Gastrocnemius medialis (tissue), 4 donors: ENCODE measurements at regions not wholly inside any gene's neighbourhood (a gene's known extent, or its start where the extent isn't known, plus 50 kb on each side); places are given as distances from the start of the nearest gene placed in this dataset.
A peak's percentile ranks its signal among the peaks of the same experiment; 100 is the strongest.

Source experiments
- ATAC-seq, 2 donors: fragments of 150-250 bp; one replicate each; pipeline ENCODE4 v1.9.1; 2016
- DNase-seq, 2 donors: peaks; one replicate each; pipeline ENCODE4 v3.0.0-alpha.2; 2019
- H3K27ac ChIP-seq, 4 donors: fragments of 200-600 bp; sonication (generic); 1 replicate in 1 of 4; 2 replicates in 3 of 4; pipeline ENCODE4 v1.5.1; 2016 to 2018; ENCODE audit warnings: mild to moderate bottlenecking in 2 of 4, moderate library complexity in 1 of 4
- H3K27me3 ChIP-seq, 3 donors: fragments of 200-600 bp; sonication (generic) in 2 of 3; 1 replicate in 1 of 3; 2 replicates in 2 of 3; pipeline versions ENCODE4 v1.5.1 to v1.6.0; 2016 to 2019; ENCODE audit warnings: mild to moderate bottlenecking in 1 of 3, moderate library complexity in 1 of 3
- H3K36me3 ChIP-seq, 2 donors: fragments of 200-600 bp; sonication (generic) in 1 of 2; one replicate each; pipeline ENCODE4 v1.5.1; 2017 to 2018
- H3K4me1 ChIP-seq, 2 donors: fragments of 200-600 bp; sonication (generic) in 1 of 2; one replicate each; pipeline ENCODE4 v1.5.1; 2016 to 2017; ENCODE audit warnings: mild to moderate bottlenecking in 2 of 2
- H3K4me3 ChIP-seq, 4 donors: fragments of 200-600 bp; sonication (generic) in 3 of 4; 1 replicate in 1 of 4; 2 replicates in 3 of 4; pipeline ENCODE4 v1.5.1; 2016 to 2019; ENCODE audit warnings: mild to moderate bottlenecking in 2 of 4
- H3K9me3 ChIP-seq, 3 donors: fragments of 200-600 bp; sonication (generic) in 2 of 3; 1 replicate in 1 of 3; 2 replicates in 2 of 3; pipeline ENCODE4 v1.5.1; 2016 to 2019
- POLR2A ChIP-seq, 2 donors: fragments of 450-650 bp; IDR thresholded peaks; one replicate each; pipeline ENCODE4 v1.6.1; 2017; ENCODE audit warnings: antibody characterized with exemption in 2 of 2, mild to moderate bottlenecking in 2 of 2, moderate library complexity in 2 of 2
- in situ Hi-C, 4 donors: fragments of 200-750 bp; cut with MboI; loops; one replicate each; pipeline versions ENCODE4 v1.15.0 to v1.8.0; 2017; ENCODE audit warnings: low sequenced_read_pairs in 4 of 4
- intact Hi-C: fragments of 100-400 bp; cut with DNase I; formaldehyde crosslinking; loops from one replicate; pipeline ENCODE4 v1.15.1; 2023; ENCODE audit warnings: low total_unique reads
- TF ChIP-seq, protein P1 (sequence below), 5 experiments: fragments of 450-650 bp in 3 of 5; fragments of 200-600 bp in 2 of 5; sonication (generic) in 2 of 5; IDR thresholded peaks in 4 of 5; conservative IDR thresholded peaks in 1 of 5; 1 replicate in 4 of 5; 2 replicates in 1 of 5; pipeline ENCODE4 v1.5.1; 2016 to 2019; ENCODE audit warnings: antibody characterized with exemption in 5 of 5, mild to moderate bottlenecking in 3 of 5, moderate library complexity in 3 of 5

DNA sequence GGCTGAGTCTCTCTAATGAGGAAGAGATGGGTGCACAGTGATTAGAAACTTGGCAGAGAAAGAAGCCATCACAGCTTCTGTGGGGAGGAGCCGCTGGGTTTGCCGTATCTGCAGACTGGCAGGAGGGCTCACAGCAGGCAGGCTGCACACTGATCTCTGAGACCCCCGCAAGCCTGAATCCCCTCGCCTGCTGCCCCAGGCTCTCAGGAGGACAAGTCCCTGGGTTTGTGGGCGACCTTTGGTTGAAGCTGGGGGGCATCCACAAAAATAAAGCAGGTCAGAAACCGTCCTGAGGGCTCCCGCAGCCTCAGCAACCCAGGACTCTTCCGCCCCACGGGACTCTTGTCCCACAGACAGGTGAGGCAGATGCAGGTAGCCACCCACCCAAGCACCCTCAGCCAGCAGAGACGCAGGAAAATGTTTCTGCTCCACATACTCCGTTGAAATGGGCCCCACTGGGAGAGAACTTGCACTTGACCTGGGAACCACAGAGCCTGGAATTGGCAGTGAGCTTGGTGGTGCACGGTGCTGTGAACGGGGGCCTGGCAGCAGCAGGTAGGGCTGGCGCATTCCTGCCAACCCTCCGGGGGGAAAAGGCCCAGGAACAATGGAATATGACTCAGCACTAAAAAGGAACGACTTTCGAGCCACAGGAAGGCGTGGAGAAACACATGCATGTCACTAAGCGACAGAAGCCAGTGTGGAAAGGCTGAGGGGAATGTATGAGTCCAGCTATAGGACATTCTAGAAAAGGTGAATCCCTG is 89.9 kb downstream of the YTHDF1 start:
- H3K4me3 ChIP-seq = no peak overlapping the region
- H3K4me1 ChIP-seq = no peaks in the 10 kb centered on the region
- intact Hi-C loops = no loop called here
- H3K36me3 ChIP-seq = no peaks in the 10 kb centered on the region
- in situ Hi-C loops = no loop called here
- DNase-seq (peak in 1 of 2 donors; percentile 4), ATAC-seq (no peak)
- no peaks in the 10 kb centered on the region for H3K9me3 ChIP-seq
- TF ChIP-seq POLR2A (IDR thresholded peaks at IDR 0.05) = no peak
- H3K27me3 ChIP-seq = peaks cover 34 to 46% (median 41%) of the 10 kb centered on the region in 3 donors
- H3K27ac ChIP-seq = no peak overlapping the region

DNA sequence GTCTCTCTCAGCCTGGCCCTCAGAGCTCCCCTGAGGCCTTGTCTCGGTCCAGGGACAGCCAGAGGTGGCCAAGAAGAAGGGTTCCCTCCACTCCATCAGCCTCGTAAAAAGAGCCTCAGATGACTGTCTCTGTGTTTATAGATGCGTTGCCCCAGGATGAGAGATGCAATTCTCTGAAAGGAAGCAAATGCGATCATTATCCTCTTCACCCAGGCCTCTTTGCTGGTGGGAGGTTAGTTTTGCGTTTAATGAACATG is 90.4 kb downstream of the YTHDF1 start:
- in situ Hi-C loops = no loop called here
- TF ChIP-seq, protein P1, sequence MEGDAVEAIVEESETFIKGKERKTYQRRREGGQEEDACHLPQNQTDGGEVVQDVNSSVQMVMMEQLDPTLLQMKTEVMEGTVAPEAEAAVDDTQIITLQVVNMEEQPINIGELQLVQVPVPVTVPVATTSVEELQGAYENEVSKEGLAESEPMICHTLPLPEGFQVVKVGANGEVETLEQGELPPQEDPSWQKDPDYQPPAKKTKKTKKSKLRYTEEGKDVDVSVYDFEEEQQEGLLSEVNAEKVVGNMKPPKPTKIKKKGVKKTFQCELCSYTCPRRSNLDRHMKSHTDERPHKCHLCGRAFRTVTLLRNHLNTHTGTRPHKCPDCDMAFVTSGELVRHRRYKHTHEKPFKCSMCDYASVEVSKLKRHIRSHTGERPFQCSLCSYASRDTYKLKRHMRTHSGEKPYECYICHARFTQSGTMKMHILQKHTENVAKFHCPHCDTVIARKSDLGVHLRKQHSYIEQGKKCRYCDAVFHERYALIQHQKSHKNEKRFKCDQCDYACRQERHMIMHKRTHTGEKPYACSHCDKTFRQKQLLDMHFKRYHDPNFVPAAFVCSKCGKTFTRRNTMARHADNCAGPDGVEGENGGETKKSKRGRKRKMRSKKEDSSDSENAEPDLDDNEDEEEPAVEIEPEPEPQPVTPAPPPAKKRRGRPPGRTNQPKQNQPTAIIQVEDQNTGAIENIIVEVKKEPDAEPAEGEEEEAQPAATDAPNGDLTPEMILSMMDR (IDR thresholded peaks at IDR 0.05 in 4 of 5, conservative IDR thresholded peaks at IDR 0.05 in 1 of 5) = no peak
- no peak for TF ChIP-seq POLR2A (IDR thresholded peaks at IDR 0.05)
- no peaks in the 10 kb centered on the region for H3K36me3 ChIP-seq

DNA sequence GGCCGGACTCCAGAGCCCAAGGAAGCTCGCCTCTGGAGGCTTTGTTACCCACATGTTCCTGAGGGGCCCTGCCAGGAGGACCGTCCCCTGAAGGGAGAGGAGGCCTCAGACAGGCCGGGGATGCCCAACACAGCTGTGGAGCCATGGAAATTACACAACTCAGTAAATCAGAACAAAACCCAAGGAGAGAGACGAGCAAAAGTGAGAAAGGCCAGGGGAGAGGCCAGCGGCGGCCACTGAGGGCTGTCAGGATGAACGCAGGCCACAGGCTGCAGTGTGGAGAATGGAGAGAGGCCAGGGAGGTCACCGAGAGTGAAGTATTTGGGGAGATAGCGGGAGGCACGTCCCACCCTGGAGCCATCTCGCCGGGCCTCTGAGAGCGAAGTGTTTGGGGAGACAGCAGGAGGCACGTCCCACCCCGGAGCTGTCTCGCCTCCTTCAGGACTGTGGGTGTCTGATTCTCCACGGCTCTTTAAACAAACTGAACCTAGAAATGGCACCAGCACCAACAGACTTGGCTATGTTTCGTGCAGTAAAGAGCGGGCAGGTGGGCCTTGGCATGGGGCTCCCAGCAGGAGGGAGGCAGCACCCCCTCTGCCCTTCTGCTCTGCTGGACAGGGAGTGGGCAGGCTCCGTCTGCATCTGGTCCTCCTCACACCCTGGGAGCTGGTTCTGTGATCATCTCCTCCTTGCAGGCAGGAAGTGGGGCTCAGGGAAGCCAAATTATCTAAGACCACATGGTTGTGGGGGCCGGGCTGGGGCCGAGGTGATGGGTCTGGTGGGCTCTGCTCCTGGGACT is 91.0 kb downstream of the YTHDF1 start:
- intact Hi-C loops = no loop called here
- ATAC-seq (no peak), DNase-seq (peak in 1 of 2 donors; percentile 1)
- H3K36me3 ChIP-seq = no peaks in the 10 kb centered on the region
- TF ChIP-seq POLR2A (IDR thresholded peaks at IDR 0.05) = no peak
- TF ChIP-seq, protein P1 (IDR thresholded peaks at IDR 0.05 in 4 of 5, conservative IDR thresholded peaks at IDR 0.05 in 1 of 5) = no peak
- H3K9me3 ChIP-seq = no peaks in the 10 kb centered on the region
- no peak overlapping the region for H3K4me3 ChIP-seq
- no peak overlapping the region for H3K27ac ChIP-seq
- no peaks in the 10 kb centered on the region for H3K4me1 ChIP-seq
- in situ Hi-C loops = no loop called here
- peaks cover 25 to 40% (median 39%) of the 10 kb centered on the region in 3 donors for H3K27me3 ChIP-seq

More for the DNA sequence above, 90.4 kb downstream of the YTHDF1 start:
- DNase-seq (no peak), ATAC-seq (no peak)
- Histone ChIP-seq H3K27ac (no peak overlapping the region), H3K4me3 (no peak overlapping the region), H3K4me1 (no peaks in the 10 kb centered on the region), H3K27me3 (peaks cover 30 to 43% (median 43%) of the 10 kb centered on the region in 3 donors), H3K9me3 (no peaks in the 10 kb centered on the region)
- intact Hi-C loops = no loop called here

DNA sequence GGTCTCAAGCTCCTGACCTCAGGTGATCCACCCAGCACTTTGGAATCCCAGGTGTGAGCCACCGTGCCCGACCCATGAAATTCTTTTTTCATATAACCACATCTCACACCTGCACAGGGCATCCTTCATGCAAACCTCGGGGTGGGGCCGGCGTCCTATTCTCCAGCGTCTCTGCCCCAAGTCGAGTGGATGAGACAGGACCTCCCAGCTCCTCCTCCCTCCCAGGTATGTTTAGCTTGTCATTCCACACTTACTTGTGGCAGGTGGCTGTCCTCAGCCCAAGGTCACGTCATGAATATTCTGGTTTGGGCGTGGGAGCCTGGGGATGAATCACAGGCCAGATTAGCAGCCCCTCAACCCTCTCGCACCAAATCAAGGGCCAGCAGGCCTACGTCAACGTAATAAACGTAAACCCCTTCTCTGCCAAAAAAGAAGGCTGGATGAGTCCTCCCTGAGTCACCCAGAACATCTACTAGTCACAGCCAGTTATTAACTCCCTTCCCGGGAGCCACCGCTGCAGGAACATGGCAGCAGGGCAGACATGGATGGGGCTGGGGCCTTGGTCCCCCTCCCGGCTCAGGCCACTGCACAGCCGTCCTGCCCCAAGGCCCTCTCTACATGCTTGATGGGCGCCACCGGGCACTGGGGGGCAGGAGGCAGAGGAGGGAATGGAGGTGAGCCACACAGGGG is 91.7 kb downstream of the YTHDF1 start:
- no peak overlapping the region for H3K4me3 ChIP-seq
- peaks cover 19 to 33% (median 32%) of the 10 kb centered on the region in 3 donors for H3K27me3 ChIP-seq
- TF ChIP-seq POLR2A (IDR thresholded peaks at IDR 0.05) = no peak
- TF ChIP-seq, protein P1 (IDR thresholded peaks at IDR 0.05 in 4 of 5, conservative IDR thresholded peaks at IDR 0.05 in 1 of 5) = no peak
- ATAC-seq (no peak), DNase-seq (no peak)
- H3K4me1 ChIP-seq = no peaks in the 10 kb centered on the region
- H3K9me3 ChIP-seq = no peaks in the 10 kb centered on the region
- H3K36me3 ChIP-seq = no peaks in the 10 kb centered on the region
- H3K27ac ChIP-seq = no peak overlapping the region
- in situ Hi-C loops (no loop called here), intact Hi-C loops (no loop called here)

DNA sequence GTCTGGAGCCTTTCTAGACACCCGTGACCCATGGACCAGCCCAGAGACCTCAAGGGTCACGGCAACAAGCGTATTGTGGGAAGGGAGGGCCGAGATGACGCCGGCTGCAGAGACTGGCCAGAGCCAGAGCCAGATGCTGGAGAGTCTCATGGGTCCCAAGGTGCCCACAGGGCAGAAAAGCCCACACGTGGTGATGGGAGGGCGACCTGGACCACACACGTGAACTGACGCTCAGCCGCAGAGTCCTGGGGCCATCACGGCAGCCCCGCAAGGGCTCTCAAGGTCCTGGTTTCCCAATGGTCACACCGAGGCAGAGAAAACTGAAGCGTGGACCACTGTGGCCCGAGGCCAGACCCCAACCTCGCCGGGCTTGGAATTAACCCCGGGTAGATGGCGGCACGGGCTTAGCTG is 92.6 kb downstream of the YTHDF1 start:
- ATAC-seq (no peak), DNase-seq (no peak)
- Histone ChIP-seq H3K9me3 (no peaks in the 10 kb centered on the region), H3K4me3 (no peak overlapping the region), H3K36me3 (no peaks in the 10 kb centered on the region), H3K27me3 (peaks cover 13 to 26% (median 23%) of the 10 kb centered on the region in 3 donors), H3K27ac (no peak overlapping the region), H3K4me1 (no peaks in the 10 kb centered on the region)
- intact Hi-C loops = no loop called here
- in situ Hi-C loops = no loop called here
- TF ChIP-seq, protein P1 (IDR thresholded peaks at IDR 0.05 in 4 of 5, conservative IDR thresholded peaks at IDR 0.05 in 1 of 5) = no peak
- TF ChIP-seq POLR2A (IDR thresholded peaks at IDR 0.05) = no peak
